ENCODE measurements at regions not wholly inside any gene's neighbourhood (a gene's known extent, or its start where the extent isn't known, plus 50 kb on each side); places are given as distances from the start of the nearest gene placed in this dataset.

- intact Hi-C loops (cut with micrococcal nuclease), result no loop called here
- no peak overlapping the region for H2BK5ac ChIP-seq (ENCODE audit: low read depth, low read length, poor library complexity, severe bottlenecking)
- dilution Hi-C loops (cut with HindIII; ENCODE audit: low sequenced_read_pairs, unreplicated experiment), result no loop called here
- POLR2A ChIA-PET (ENCODE audit: unreplicated experiment), result no interaction called here
- TF ChIP-seq RCOR1 (IDR thresholded peaks at IDR 0.05; ENCODE audit: insufficient replicate concordance, low read length) (no peak), CEBPB (IDR thresholded peaks at IDR 0.05; ENCODE audit: low read depth, low read length) (no peak), MAZ (IDR thresholded peaks at IDR 0.05; ENCODE audit: borderline replicate concordance, low read depth, low read length) (no peak), FOS (IDR thresholded peaks at IDR 0.05; ENCODE audit: low read depth, low read length) (no peak), SMC3 (IDR thresholded peaks at IDR 0.05; ENCODE audit: low read depth, low read length) (no peak)
- 0 out of 2 replicates have a peak, but pooled peaks cover 2% of the 10 kb centered on the region for H3K4me1 ChIP-seq (ENCODE audit: control insufficient read depth, insufficient read depth, low read length)
- no peaks in the 10 kb centered on the region for H3K9me3 ChIP-seq (ENCODE audit: control insufficient read depth, insufficient read depth, low read length)
- no peak overlapping the region for H4K91ac ChIP-seq (ENCODE audit: insufficient read depth, low read depth, low read length)
- no peak overlapping the region for H2AK5ac ChIP-seq (ENCODE audit: low read depth, low read length)
- no peak overlapping the region for H2BK15ac ChIP-seq (ENCODE audit: low read depth, low read length)
- H4K5ac ChIP-seq (ENCODE audit: low read depth, low read length), result no peak overlapping the region
- CTCF ChIA-PET, result no interaction called here
- H2BK20ac ChIP-seq (ENCODE audit: low read depth, low read length), result no peak overlapping the region
- H3K4me3 ChIP-seq (ENCODE audit: insufficient read depth, low read depth, low read length), result no peak overlapping the region
- no peak overlapping the region for H2BK120ac ChIP-seq (ENCODE audit: low read depth, low read length)
- no peak overlapping the region for H3K27ac ChIP-seq (ENCODE audit: insufficient read depth, low read length)
- H4K8ac ChIP-seq (ENCODE audit: low read depth in 2 of 2, low read length in 2 of 2), result no peak overlapping the region
- H3K18ac ChIP-seq (ENCODE audit: low read depth, low read length), result no peak overlapping the region
- no peaks in the 10 kb centered on the region for H3K36me3 ChIP-seq (ENCODE audit: control insufficient read depth, insufficient read depth, low read length)
- BruUV-seq (replicated peaks), result no TSS peak
- 73% methylated on average over 2 of the region's 8 CpGs; no CpG with 5 or more reads in 1 of the 2 experiments for WGBS, 2 experiments (ENCODE audit: extremely low coverage in 2 of 2, insufficient read length in 1 of 2)
- H3K9ac ChIP-seq (ENCODE audit: low read depth, low read length), result no peak overlapping the region
- H3K14ac ChIP-seq (replicated peaks; ENCODE audit: low read depth, low read length), result no peak overlapping the region
- H3K56ac ChIP-seq (ENCODE audit: extremely low read depth, insufficient read depth, low read length), result no peak overlapping the region
- peak overlapping the region; percentile 46 for H2AFZ ChIP-seq (replicated peaks; ENCODE audit: low read length, poor library complexity)
- H4K20me1 ChIP-seq (ENCODE audit: insufficient read depth, low read length), result no peaks in the 10 kb centered on the region
- H3K9me1 ChIP-seq (ENCODE audit: insufficient read depth, low read length), result 0 out of 2 replicates have a peak, but pooled peaks cover 4% of the 10 kb centered on the region
- no peaks in the 10 kb centered on the region for H3K79me1 ChIP-seq (ENCODE audit: low read depth in 1 of 2, low read length in 2 of 2)
- H3K23ac ChIP-seq (ENCODE audit: low read depth, low read length), result no peak overlapping the region
- no peak overlapping the region for H3K4ac ChIP-seq (ENCODE audit: low read depth, low read length)
- H3K4me2 ChIP-seq (ENCODE audit: low read depth, low read length), result no peak overlapping the region
- DNase-seq (no peak), ATAC-seq (ENCODE audit: low read depth) (no peak)
- no peak overlapping the region for H2AK9ac ChIP-seq (replicated peaks; ENCODE audit: low read depth, low read length, poor library complexity)
- in situ Hi-C loops (cut with MboI; ENCODE audit: low sequenced_read_pairs), result no loop called here
- no peaks in the 10 kb centered on the region for H3K27me3 ChIP-seq (ENCODE audit: control insufficient read depth, insufficient read depth, low read length)
Measured at GRCh38 chr9:88684046-88684445, 149.1 kb downstream of the NXNL2 start.

Measured in IMR-90 (cell line).